GM10266 (cell line): ENCODE measurements at regions not wholly inside any gene's neighbourhood (a gene's known extent, or its start where the extent isn't known, plus 50 kb on each side); places are given as distances from the start of the nearest gene placed in this dataset.

Experiments used
- DNase-seq: peaks from one replicate; pipeline ENCODE4 v3.0.0; 2012; ENCODE audit errors: extremely low spot score
- TF ChIP-seq, protein P1 (sequence below): IDR thresholded peaks from 2 replicates; pipeline ENCODE4 v1.5.1; 2012; ENCODE audit warnings: mild to moderate bottlenecking, low read depth; ENCODE audit not compliant: control insufficient read depth, insufficient read depth; ENCODE audit errors: missing control alignments

DNA sequence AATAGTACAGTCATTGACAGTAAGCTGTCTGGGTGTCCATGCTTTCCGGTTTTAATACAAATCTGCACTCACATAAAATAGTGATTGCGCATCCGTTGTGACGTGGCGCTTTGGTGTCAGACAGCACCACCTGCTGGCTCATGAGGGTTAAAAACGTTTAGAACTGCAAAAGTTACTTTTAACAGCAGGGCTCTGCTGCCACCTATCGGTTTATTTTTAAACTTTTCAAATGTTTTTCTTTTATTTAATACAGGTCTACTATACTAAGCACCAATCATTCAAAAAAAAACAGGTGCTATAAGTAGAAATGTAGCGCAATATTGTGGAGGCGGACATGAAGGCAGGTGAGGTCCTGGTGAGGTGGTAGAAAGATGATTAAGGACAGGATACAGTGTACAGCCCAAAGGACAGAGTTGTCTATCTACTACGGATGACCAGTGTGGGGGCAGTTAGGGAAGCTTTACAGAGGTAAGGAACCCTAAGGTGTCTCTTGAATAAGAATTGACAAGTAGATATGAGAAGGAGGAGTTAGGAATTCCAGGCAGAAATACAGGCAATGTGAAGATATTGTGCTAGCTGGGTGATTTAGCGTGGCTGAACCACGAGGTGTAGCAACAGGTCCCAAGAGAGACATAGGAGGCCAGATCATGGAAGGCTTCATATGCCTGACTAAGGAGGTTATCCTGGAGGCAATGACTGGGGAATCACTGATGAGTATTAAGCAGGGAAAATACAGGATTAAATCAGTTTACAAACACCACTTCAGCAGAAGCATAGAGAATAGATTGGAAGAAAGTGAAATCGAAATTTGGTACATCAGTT, 91.5 kb upstream of the PRB2 start:
- peak; percentile 71 for DNase-seq
- TF ChIP-seq, protein P1, sequence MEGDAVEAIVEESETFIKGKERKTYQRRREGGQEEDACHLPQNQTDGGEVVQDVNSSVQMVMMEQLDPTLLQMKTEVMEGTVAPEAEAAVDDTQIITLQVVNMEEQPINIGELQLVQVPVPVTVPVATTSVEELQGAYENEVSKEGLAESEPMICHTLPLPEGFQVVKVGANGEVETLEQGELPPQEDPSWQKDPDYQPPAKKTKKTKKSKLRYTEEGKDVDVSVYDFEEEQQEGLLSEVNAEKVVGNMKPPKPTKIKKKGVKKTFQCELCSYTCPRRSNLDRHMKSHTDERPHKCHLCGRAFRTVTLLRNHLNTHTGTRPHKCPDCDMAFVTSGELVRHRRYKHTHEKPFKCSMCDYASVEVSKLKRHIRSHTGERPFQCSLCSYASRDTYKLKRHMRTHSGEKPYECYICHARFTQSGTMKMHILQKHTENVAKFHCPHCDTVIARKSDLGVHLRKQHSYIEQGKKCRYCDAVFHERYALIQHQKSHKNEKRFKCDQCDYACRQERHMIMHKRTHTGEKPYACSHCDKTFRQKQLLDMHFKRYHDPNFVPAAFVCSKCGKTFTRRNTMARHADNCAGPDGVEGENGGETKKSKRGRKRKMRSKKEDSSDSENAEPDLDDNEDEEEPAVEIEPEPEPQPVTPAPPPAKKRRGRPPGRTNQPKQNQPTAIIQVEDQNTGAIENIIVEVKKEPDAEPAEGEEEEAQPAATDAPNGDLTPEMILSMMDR: peak; percentile 93

DNA sequence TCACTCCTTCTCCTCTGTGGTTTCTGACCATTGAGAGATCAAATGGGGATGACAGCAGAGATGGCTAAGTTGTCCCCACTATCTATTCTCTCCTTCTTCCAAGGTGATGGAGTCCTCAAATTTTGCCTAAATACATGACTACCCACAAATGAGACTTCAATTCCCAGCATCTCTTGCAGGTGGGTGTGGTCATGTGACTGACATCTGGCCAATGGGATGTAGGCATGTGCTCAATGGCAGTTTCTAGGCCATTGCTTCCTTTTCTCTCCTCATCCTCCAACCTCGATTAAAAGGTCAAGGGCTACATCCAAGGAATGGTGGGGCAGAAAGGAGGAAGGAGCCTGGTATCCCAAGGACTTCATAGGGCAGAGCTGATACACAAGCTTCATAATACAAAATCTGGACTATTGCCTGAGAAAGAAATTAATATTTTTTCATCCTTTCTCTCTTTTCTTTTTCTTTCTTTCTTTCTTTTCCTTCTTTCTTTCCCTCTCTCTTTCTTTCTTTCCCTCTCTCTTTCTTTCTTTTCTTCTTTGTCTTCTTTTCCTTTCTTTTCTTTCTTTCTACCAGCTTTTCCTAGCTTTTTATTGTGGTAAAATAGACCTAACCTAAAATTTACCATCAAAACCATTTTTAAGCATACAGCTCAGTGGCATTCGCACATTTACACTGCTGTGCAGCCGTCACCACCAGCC, 100.9 kb upstream of the PRB2 start:
- DNase-seq: no peak
- TF ChIP-seq, protein P1: no peak

DNA sequence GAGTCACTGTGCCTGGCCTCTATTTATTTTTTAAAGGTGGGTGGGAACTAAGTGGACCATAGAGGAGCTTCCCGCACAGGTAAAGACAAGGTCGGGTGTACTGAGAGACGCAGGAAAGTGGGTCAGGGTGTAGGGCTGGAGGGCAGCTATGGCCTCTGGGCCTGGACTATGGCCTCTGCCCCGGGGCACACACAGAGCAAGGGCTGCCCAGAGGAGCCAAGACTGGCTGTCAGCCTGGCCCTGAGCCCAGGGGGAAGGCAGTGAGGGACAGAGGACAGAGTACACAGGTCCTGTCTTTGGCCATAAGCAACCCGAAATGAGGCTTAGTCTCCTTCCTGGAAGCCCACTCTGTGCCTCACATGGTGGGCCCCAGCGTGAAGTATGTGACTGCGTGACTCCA, 102.1 kb upstream of the PRB2 start:
- TF ChIP-seq, protein P1: no peak
- no peak for DNase-seq

DNA sequence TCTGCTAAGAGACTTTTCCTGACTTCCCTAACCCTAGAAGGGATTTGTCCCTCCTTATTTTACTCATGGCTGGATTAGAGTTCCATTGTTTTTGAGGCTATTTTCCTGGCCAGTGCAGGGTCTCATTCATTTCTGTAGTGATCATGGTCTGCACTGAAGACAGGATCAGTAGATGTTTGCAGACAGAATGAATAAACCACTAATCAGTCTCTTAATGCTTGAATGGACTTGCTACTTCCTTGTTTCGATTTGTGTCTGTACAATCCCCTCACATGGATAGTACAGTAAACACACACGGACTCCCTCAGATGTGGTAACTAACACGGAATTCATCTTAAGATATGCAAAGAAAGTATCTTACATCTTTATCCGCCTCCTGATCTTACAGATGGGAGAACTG, 102.6 kb upstream of the PRB2 start:
- TF ChIP-seq, protein P1: no peak
- no peak for DNase-seq

DNA sequence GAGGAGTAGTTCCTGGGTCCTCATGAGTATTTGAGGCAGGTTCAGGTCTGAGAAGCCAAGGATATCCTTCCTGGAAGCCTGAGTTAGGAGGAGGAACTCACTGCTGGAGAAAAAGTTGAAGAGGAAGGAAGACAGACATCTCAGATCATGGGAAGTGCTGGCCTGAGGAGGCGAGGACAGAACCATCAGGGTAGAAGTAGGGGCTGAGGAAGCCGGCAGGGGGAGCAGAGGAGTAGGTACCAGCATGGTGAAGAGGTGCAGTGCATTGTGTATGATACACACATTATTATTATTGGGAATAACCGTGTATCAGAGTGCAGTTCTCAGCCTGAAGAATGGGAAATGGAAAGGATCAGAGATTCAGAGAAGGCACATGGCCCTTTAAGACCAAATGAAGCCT, 103.2 kb upstream of the PRB2 start:
- TF ChIP-seq, protein P1: peak; percentile 49
- peak; percentile 56 for DNase-seq

DNA sequence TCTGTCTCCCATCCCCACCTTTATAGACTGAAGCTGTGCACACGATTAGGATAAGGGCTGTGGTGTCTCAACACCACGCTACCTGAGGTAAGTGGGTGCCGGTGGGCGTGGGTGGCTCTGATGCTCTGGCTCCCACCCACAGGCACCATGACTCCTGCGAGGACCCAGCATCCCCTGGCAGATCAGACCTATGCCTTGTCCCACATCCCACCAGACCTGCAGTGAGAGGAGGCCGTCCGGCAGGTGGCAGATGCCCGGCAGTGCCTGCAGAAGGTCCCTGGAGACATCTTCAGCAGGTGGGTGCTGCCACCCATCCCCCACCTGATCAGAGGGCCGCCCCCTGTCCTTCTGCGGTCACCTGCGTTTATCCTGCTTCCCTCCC, 104.4 kb upstream of the PRB2 start:
- no peak for DNase-seq
- TF ChIP-seq, protein P1: no peak
